ENCODE measurements at regions not wholly inside any gene's neighbourhood (a gene's known extent, or its start where the extent isn't known, plus 50 kb on each side); places are given as distances from the start of the nearest gene placed in this dataset.
A peak's percentile ranks its signal among the peaks of the same experiment; 100 is the strongest.
"Not testable (repeated sequence)": the region's sequence is repeated elsewhere in the genome, so short reads cannot be mapped to it uniquely, and the experiment has no call there.

- H3K27me3 Mint-ChIP-seq (ENCODE audit: low read depth in 3 of 3); DNase-seq; H3K4me1 Mint-ChIP-seq; H3K27ac Mint-ChIP-seq; H3K4me3 Mint-ChIP-seq: not testable (repeated sequence)
- H3K9me3 Mint-ChIP-seq: peaks cover 43 to 52% (median 50%) of the 10 kb centered on the region in 6 donors
- peaks cover 5 to 22% (median 8%) of the 10 kb centered on the region in 3 donors for H3K36me3 Mint-ChIP-seq
These were observed 195.8 kb upstream of the TPTE start for GRCh38 chr21:10325546-10325945.

- H3K27ac Mint-ChIP-seq; H3K4me3 Mint-ChIP-seq; DNase-seq; H3K27me3 Mint-ChIP-seq (ENCODE audit: low read depth in 3 of 3); H3K4me1 Mint-ChIP-seq: not testable (repeated sequence)
- H3K36me3 Mint-ChIP-seq: peaks cover 5 to 28% (median 13%) of the 10 kb centered on the region in 3 donors
- peaks cover 49 to 58% (median 56%) of the 10 kb centered on the region in 6 donors for H3K9me3 Mint-ChIP-seq
These were observed 195.2 kb upstream of the TPTE start for GRCh38 chr21:10326146-10326545.

GRCh38 chr21:10328646-10329045 is 192.7 kb upstream of the TPTE start:
- Mint-ChIP-seq H3K36me3 (peaks cover 5 to 30% (median 17%) of the 10 kb centered on the region in 3 donors), H3K9me3 (peaks cover 62 to 83% (median 76%) of the 10 kb centered on the region in 6 donors)
- H3K4me1 Mint-ChIP-seq; H3K27ac Mint-ChIP-seq; H3K27me3 Mint-ChIP-seq (ENCODE audit: low read depth in 3 of 3); H3K4me3 Mint-ChIP-seq; DNase-seq: not testable (repeated sequence)

- peaks cover 61 to 87% (median 77%) of the 10 kb centered on the region in 6 donors for H3K9me3 Mint-ChIP-seq
- H3K4me3 Mint-ChIP-seq: peak overlapping the region in 1 of 5 donors; percentile 26
- not testable (repeated sequence) for H3K27ac Mint-ChIP-seq; DNase-seq; H3K4me1 Mint-ChIP-seq; H3K27me3 Mint-ChIP-seq (ENCODE audit: low read depth in 3 of 3)
- peaks cover 5 to 30% (median 17%) of the 10 kb centered on the region in 3 donors for H3K36me3 Mint-ChIP-seq
These were observed 190.7 kb upstream of the TPTE start for GRCh38 chr21:10330641-10331119.

- Mint-ChIP-seq H3K4me3 (peak overlapping the region in 1 of 5 donors; percentile 26), H3K36me3 (peaks cover 5 to 32% (median 17%) of the 10 kb centered on the region in 3 donors), H3K9me3 (peaks cover 60 to 87% (median 76%) of the 10 kb centered on the region in 6 donors)
- not testable (repeated sequence) for H3K4me1 Mint-ChIP-seq; H3K27ac Mint-ChIP-seq; H3K27me3 Mint-ChIP-seq (ENCODE audit: low read depth in 3 of 3)
- peak in 1 of 3 donors; percentile 19 for DNase-seq
These were observed 190.2 kb upstream of the TPTE start for GRCh38 chr21:10331134-10331533.

- DNase-seq; H3K4me1 Mint-ChIP-seq; H3K4me3 Mint-ChIP-seq; H3K27ac Mint-ChIP-seq; H3K27me3 Mint-ChIP-seq (ENCODE audit: low read depth in 3 of 3): not testable (repeated sequence)
- Mint-ChIP-seq H3K36me3 (peaks cover 8 to 31% (median 17%) of the 10 kb centered on the region in 3 donors), H3K9me3 (peaks cover 57 to 83% (median 72%) of the 10 kb centered on the region in 6 donors)
These were observed 188.4 kb upstream of the TPTE start for GRCh38 chr21:10332935-10333334.

GRCh38 chr21:10334391-10334790 is 187.0 kb upstream of the TPTE start:
- peaks cover 57 to 82% (median 70%) of the 10 kb centered on the region in 6 donors for H3K9me3 Mint-ChIP-seq
- not testable (repeated sequence) for H3K4me1 Mint-ChIP-seq

GRCh38 chr21:10342261-10342956 is 179.0 kb upstream of the TPTE start:
- not testable (repeated sequence) for H3K4me3 Mint-ChIP-seq, H3K27ac Mint-ChIP-seq

More at GRCh38 chr21:10334391-10334790, 187.0 kb upstream of the TPTE start:
- H3K4me3 Mint-ChIP-seq; DNase-seq; H3K27ac Mint-ChIP-seq; H3K27me3 Mint-ChIP-seq (ENCODE audit: low read depth in 3 of 3): not testable (repeated sequence)
- H3K36me3 Mint-ChIP-seq: peaks cover 4 to 31% (median 13%) of the 10 kb centered on the region in 3 donors

GRCh38 chr21:10343146-10343935 is 178.0 kb upstream of the TPTE start:
- Mint-ChIP-seq H3K9me3 (peaks cover 46 to 77% (median 67%) of the 10 kb centered on the region in 6 donors), H3K36me3 (peaks cover 4 to 14% (median 8%) of the 10 kb centered on the region in 3 donors)
- not testable (repeated sequence) for H3K27me3 Mint-ChIP-seq (ENCODE audit: low read depth in 3 of 3); H3K4me1 Mint-ChIP-seq; DNase-seq; H3K4me3 Mint-ChIP-seq; H3K27ac Mint-ChIP-seq

More at GRCh38 chr21:10342261-10342956, 179.0 kb upstream of the TPTE start:
- not testable (repeated sequence) for DNase-seq; H3K4me1 Mint-ChIP-seq; H3K27me3 Mint-ChIP-seq (ENCODE audit: low read depth in 3 of 3)
- Mint-ChIP-seq H3K36me3 (peaks cover 8 to 17% (median 8%) of the 10 kb centered on the region in 3 donors), H3K9me3 (peaks cover 44 to 77% (median 65%) of the 10 kb centered on the region in 6 donors)

GRCh38 chr21:10344266-10344665 is 177.1 kb upstream of the TPTE start:
- peaks cover 47 to 78% (median 66%) of the 10 kb centered on the region in 6 donors for H3K9me3 Mint-ChIP-seq
- not testable (repeated sequence) for H3K4me3 Mint-ChIP-seq

GRCh38 chr21:10345178-10345612 is 176.2 kb upstream of the TPTE start:
- H3K4me3 Mint-ChIP-seq; H3K4me1 Mint-ChIP-seq; H3K27ac Mint-ChIP-seq; DNase-seq; H3K27me3 Mint-ChIP-seq (ENCODE audit: low read depth in 3 of 3): not testable (repeated sequence)
- Mint-ChIP-seq H3K9me3 (peaks cover 40 to 71% (median 61%) of the 10 kb centered on the region in 6 donors), H3K36me3 (peaks cover 4 to 16% (median 5%) of the 10 kb centered on the region in 3 donors)

More at GRCh38 chr21:10344266-10344665, 177.1 kb upstream of the TPTE start:
- H3K27me3 Mint-ChIP-seq (ENCODE audit: low read depth in 3 of 3); DNase-seq; H3K27ac Mint-ChIP-seq; H3K4me1 Mint-ChIP-seq: not testable (repeated sequence)
- H3K36me3 Mint-ChIP-seq: peaks cover 4 to 16% (median 5%) of the 10 kb centered on the region in 3 donors

- H3K9me3 Mint-ChIP-seq: peaks cover 39 to 66% (median 62%) of the 10 kb centered on the region in 6 donors
- not testable (repeated sequence) for H3K27ac Mint-ChIP-seq; H3K4me3 Mint-ChIP-seq; DNase-seq; H3K4me1 Mint-ChIP-seq; H3K27me3 Mint-ChIP-seq (ENCODE audit: low read depth in 3 of 3)
- H3K36me3 Mint-ChIP-seq: peaks cover 4 to 16% (median 5%) of the 10 kb centered on the region in 3 donors
These were observed 175.1 kb upstream of the TPTE start for GRCh38 chr21:10346249-10346648.

GRCh38 chr21:10346933-10347615 is 174.3 kb upstream of the TPTE start:
- Mint-ChIP-seq H3K36me3 (peaks cover 4 to 16% (median 5%) of the 10 kb centered on the region in 3 donors), H3K9me3 (peaks cover 40 to 66% (median 62%) of the 10 kb centered on the region in 6 donors)
- H3K4me1 Mint-ChIP-seq; H3K27me3 Mint-ChIP-seq (ENCODE audit: low read depth in 3 of 3); H3K4me3 Mint-ChIP-seq; DNase-seq; H3K27ac Mint-ChIP-seq: not testable (repeated sequence)

Data from immature natural killer cell (primary cell).